Calu3 (cell line): ENCODE measurements at regions not wholly inside any gene's neighbourhood (a gene's known extent, or its start where the extent isn't known, plus 50 kb on each side); places are given as distances from the start of the nearest gene placed in this dataset.

ENCODE experiments used
- BruUV-seq: library from RNA; stranded (reverse); fragments of 400-500 nt; replicated peaks from 2 replicates; lab custom pipeline; 2021; lab: Mats Ljungman, UMichigan
- CTCF ChIA-PET: fragments of 300-600 bp; sonication (Branson Sonifier 250); formaldehyde crosslinking; loops from one replicate; lab custom pipeline; 2022; ENCODE audit warnings: antibody characterized with exemption; lab: Charles Lee
- DNase-seq: peaks from one replicate; pipeline ENCODE4 v3.0.0; 2022
- H3K27ac Mint-ChIP-seq: one replicate; pipeline ENCODE4 v1.8.0; 2022; ENCODE audit warnings: mixed read lengths; ENCODE audit not compliant: unreplicated experiment
- H3K27me3 Mint-ChIP-seq: one replicate; pipeline ENCODE4 v1.8.0; 2022; ENCODE audit warnings: mixed read lengths; ENCODE audit not compliant: unreplicated experiment
- H3K36me3 Mint-ChIP-seq: one replicate; pipeline ENCODE4 v1.8.0; 2022; ENCODE audit warnings: mild to moderate bottlenecking, moderate library complexity, mixed read lengths; ENCODE audit not compliant: insufficient read depth, unreplicated experiment
- H3K4me1 Mint-ChIP-seq: one replicate; pipeline ENCODE4 v1.8.0; 2022; ENCODE audit warnings: mild to moderate bottlenecking, low read depth, mixed read lengths; ENCODE audit not compliant: unreplicated experiment
- H3K4me3 Mint-ChIP-seq: one replicate; pipeline ENCODE4 v1.8.0; 2022; ENCODE audit warnings: mild to moderate bottlenecking, low read depth, moderate library complexity, mixed read lengths; ENCODE audit not compliant: unreplicated experiment
- H3K9me3 Mint-ChIP-seq: one replicate; pipeline ENCODE4 v1.8.0; 2022; ENCODE audit warnings: low read depth, mixed read lengths; ENCODE audit not compliant: unreplicated experiment
- CTCF ChIP-seq: fragments of 200-600 bp; IDR thresholded peaks from one replicate; pipeline ENCODE4 v1.8.0; 2022; ENCODE audit warnings: antibody characterized with exemption; ENCODE audit not compliant: unreplicated experiment
- intact Hi-C: fragments of 100-400 bp; cut with micrococcal nuclease; formaldehyde crosslinking; loops from one replicate; pipeline ENCODE4 v1.10.0; 2022; ENCODE audit not compliant: unreplicated experiment

GRCh38 chr2:146068051-146068450 is 1548.1 kb upstream of the ZEB2 start:
- H3K4me1 Mint-ChIP-seq, result no peaks in the 10 kb centered on the region
- no peak for DNase-seq
- intact Hi-C loops, result no loop called here
- CTCF ChIA-PET, result no interaction called here
- H3K9me3 Mint-ChIP-seq, result peaks cover 7% of the 10 kb centered on the region
- H3K36me3 Mint-ChIP-seq, result no peaks in the 10 kb centered on the region
- H3K4me3 Mint-ChIP-seq, result no peak overlapping the region
- TF ChIP-seq CTCF, result no peak
- no TSS peak for BruUV-seq
- H3K27ac Mint-ChIP-seq, result no peak overlapping the region
- H3K27me3 Mint-ChIP-seq, result no peaks in the 10 kb centered on the region

- TF ChIP-seq CTCF, result no peak
- intact Hi-C loops, result loop anchor here (10.0 kb wide), 1 partner anchor 267 kb away; no protein-coding TSS in a partner anchor
- H3K4me3 Mint-ChIP-seq, result no peak overlapping the region
- CTCF ChIA-PET, result no interaction called here
- no peaks in the 10 kb centered on the region for H3K4me1 Mint-ChIP-seq
- H3K36me3 Mint-ChIP-seq, result no peaks in the 10 kb centered on the region
- H3K27me3 Mint-ChIP-seq, result no peaks in the 10 kb centered on the region
- no peaks in the 10 kb centered on the region for H3K9me3 Mint-ChIP-seq
- no peak overlapping the region for H3K27ac Mint-ChIP-seq
- no peak for DNase-seq
- no TSS peak for BruUV-seq
Observed at GRCh38 chr2:146048141-146048540, 1528.2 kb upstream of the ZEB2 start.

GRCh38 chr2:146041274-146041910 is 1521.5 kb upstream of the ZEB2 start:
- H3K4me3 Mint-ChIP-seq, result no peak overlapping the region
- no peak for DNase-seq
- no peaks in the 10 kb centered on the region for H3K36me3 Mint-ChIP-seq
- no peaks in the 10 kb centered on the region for H3K27me3 Mint-ChIP-seq
- no peak for TF ChIP-seq CTCF
- no peaks in the 10 kb centered on the region for H3K9me3 Mint-ChIP-seq
- CTCF ChIA-PET, result no interaction called here
- H3K4me1 Mint-ChIP-seq, result no peaks in the 10 kb centered on the region
- no TSS peak for BruUV-seq
- intact Hi-C loops, result loop anchor here (10.0 kb wide), 1 partner anchor 273 kb away; no protein-coding TSS in a partner anchor
- H3K27ac Mint-ChIP-seq, result no peak overlapping the region

GRCh38 chr2:146040051-146040450 is 1520.1 kb upstream of the ZEB2 start:
- DNase-seq, result no peak
- no peaks in the 10 kb centered on the region for H3K4me1 Mint-ChIP-seq
- CTCF ChIA-PET, result no interaction called here
- no TSS peak for BruUV-seq
- no peak for TF ChIP-seq CTCF
- no peak overlapping the region for H3K4me3 Mint-ChIP-seq
- no peaks in the 10 kb centered on the region for H3K9me3 Mint-ChIP-seq
- no peak overlapping the region for H3K27ac Mint-ChIP-seq
- no peaks in the 10 kb centered on the region for H3K27me3 Mint-ChIP-seq
- H3K36me3 Mint-ChIP-seq, result no peaks in the 10 kb centered on the region
- intact Hi-C loops, result loop anchor here (10.0 kb wide), 1 partner anchor 275 kb away; no protein-coding TSS in a partner anchor
